Suprapubic skin (tissue), 3 donors: ENCODE measurements at regions not wholly inside any gene's neighbourhood (a gene's known extent, or its start where the extent isn't known, plus 50 kb on each side); places are given as distances from the start of the nearest gene placed in this dataset.
"Not testable (repeated sequence)": the region's sequence is repeated elsewhere in the genome, so short reads cannot be mapped to it uniquely, and the experiment has no call there.

Experiments used
- CTCF ChIP-seq, 2 donors: fragments of 200-600 bp in 1 of 2; fragments of 450-650 bp in 1 of 2; sonication (generic) in 1 of 2; IDR thresholded peaks; one replicate each; pipeline ENCODE4 v1.5.1; 2016 to 2019; ENCODE audit warnings: antibody characterized with exemption in 2 of 2, mild to moderate bottlenecking in 1 of 2, moderate library complexity in 1 of 2
- POLR2AphosphoS5 ChIP-seq, 3 donors: sonication (generic); formaldehyde crosslinking; IDR thresholded peaks; one replicate each; pipeline ENCODE4 v1.6.1; 2017; ENCODE audit warnings: antibody characterized with exemption in 3 of 3

DNA sequence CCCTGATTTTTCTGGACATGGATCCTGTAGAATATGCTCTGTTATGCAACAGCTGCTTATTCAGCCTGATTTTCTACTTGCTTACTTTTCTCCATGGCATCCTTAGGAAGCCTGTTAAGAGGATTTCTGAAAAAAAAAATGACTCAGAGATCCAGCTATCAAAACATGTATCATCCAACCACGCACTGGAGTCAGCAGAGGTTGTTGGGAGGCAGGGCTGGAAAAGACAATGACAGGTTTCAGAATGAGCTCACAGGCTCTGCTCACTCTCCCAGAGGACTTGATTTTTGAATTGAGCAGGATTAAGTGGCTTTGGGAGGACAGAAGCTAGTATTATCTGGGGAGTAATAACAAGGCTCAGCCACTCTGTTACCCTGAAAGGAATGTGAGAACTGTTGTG lies 742.3 kb downstream of the PRIM2 start:
- not testable (repeated sequence) for TF ChIP-seq CTCF, POLR2AphosphoS5 (IDR thresholded peaks at IDR 0.05)
